CD4-positive, alpha-beta T cell treated with Interleukin-6 at 100 ng/mL for 8 hours (primary cell): ENCODE measurements at regions not wholly inside any gene's neighbourhood (a gene's known extent, or its start where the extent isn't known, plus 50 kb on each side); places are given as distances from the start of the nearest gene placed in this dataset.
"Not testable (repeated sequence)": the region's sequence is repeated elsewhere in the genome, so short reads cannot be mapped to it uniquely, and the experiment has no call there.

Experiments
- DNase-seq: peaks from one replicate; pipeline ENCODE4 v3.0.0-alpha.2; 2020; ENCODE audit warnings: mixed read lengths, low spot score

- not testable (repeated sequence) for DNase-seq
Measured at GRCh38 chr1:146883190-146883589, 54.9 kb upstream of the NBPF12 start.

GRCh38 chr1:146881096-146881495 is 57.0 kb upstream of the NBPF12 start:
- not testable (repeated sequence) for DNase-seq

- DNase-seq: not testable (repeated sequence)
Measured at GRCh38 chr1:146863799-146864319, 74.3 kb upstream of the NBPF12 start.

GRCh38 chr1:146853147-146853546 is 85.0 kb upstream of the NBPF12 start:
- not testable (repeated sequence) for DNase-seq

- DNase-seq: not testable (repeated sequence)
Measured at GRCh38 chr1:146850352-146850889, 87.7 kb upstream of the NBPF12 start.

GRCh38 chr1:146838725-146839124 is 99.4 kb upstream of the NBPF12 start:
- not testable (repeated sequence) for DNase-seq

- not testable (repeated sequence) for DNase-seq
Measured at GRCh38 chr1:146826957-146827356, 111.2 kb upstream of the NBPF12 start.

GRCh38 chr1:146794236-146794635 is 143.9 kb upstream of the NBPF12 start:
- DNase-seq: not testable (repeated sequence)

GRCh38 chr1:146792725-146793124 is 145.4 kb upstream of the NBPF12 start:
- not testable (repeated sequence) for DNase-seq

- DNase-seq: not testable (repeated sequence)
Measured at GRCh38 chr1:146784212-146784940, 153.7 kb upstream of the NBPF12 start.

- DNase-seq: not testable (repeated sequence)
Measured at GRCh38 chr1:146781235-146781634, 156.9 kb upstream of the NBPF12 start.

- not testable (repeated sequence) for DNase-seq
Measured at GRCh38 chr1:146777826-146778602, 160.1 kb upstream of the NBPF12 start.

- DNase-seq: not testable (repeated sequence)
Measured at GRCh38 chr1:146774988-146775387, 163.1 kb upstream of the NBPF12 start.

- not testable (repeated sequence) for DNase-seq
Measured at GRCh38 chr1:146774271-146774670, 163.9 kb upstream of the NBPF12 start.

GRCh38 chr1:146771409-146771808 is 166.7 kb upstream of the NBPF12 start:
- not testable (repeated sequence) for DNase-seq

- DNase-seq: not testable (repeated sequence)
Measured at GRCh38 chr1:146770998-146771397, 167.1 kb upstream of the NBPF12 start.

GRCh38 chr1:146763234-146763633 is 174.9 kb upstream of the NBPF12 start:
- DNase-seq: not testable (repeated sequence)

- DNase-seq: not testable (repeated sequence)
Measured at GRCh38 chr1:146756858-146757257, 181.3 kb upstream of the NBPF12 start.

GRCh38 chr1:146748686-146749085 is 189.4 kb upstream of the NBPF12 start:
- DNase-seq: not testable (repeated sequence)

GRCh38 chr1:146731981-146732680 is 206.0 kb upstream of the NBPF12 start:
- DNase-seq: not testable (repeated sequence)

GRCh38 chr1:146729642-146730344 is 208.3 kb upstream of the NBPF12 start:
- not testable (repeated sequence) for DNase-seq
